GM23338 (cell line): ENCODE measurements at regions not wholly inside any gene's neighbourhood (a gene's known extent, or its start where the extent isn't known, plus 50 kb on each side); places are given as distances from the start of the nearest gene placed in this dataset.

Experiments
- CREB1 ChIP-seq: fragments of 250-450 bp; sonication (Bioruptor Pico); IDR thresholded peaks from 2 replicates; pipeline ENCODE4 v1.5.0; 2020; ENCODE audit warnings: low read depth, mild to moderate bottlenecking, moderate library complexity
- CTCF ChIP-seq, 2 experiments: fragments of 200-600 bp in 1 of 2; sonication (generic) in 1 of 2; conservative IDR thresholded peaks; 2 replicates each; pipeline versions ENCODE4 v1.5.1 to v1.6.1; 2016 to 2017; ENCODE audit warnings: antibody characterized with exemption in 2 of 2, low read depth in 2 of 2, mild to moderate bottlenecking in 2 of 2, moderate library complexity in 1 of 2
- EZH2 ChIP-seq: fragments of 200-600 bp; sonication (generic); IDR thresholded peaks from one replicate; pipeline ENCODE4 v1.8.0; 2017; ENCODE audit warnings: antibody characterized with exemption, mild to moderate bottlenecking, low read depth; ENCODE audit not compliant: unreplicated experiment
- EZH2phosphoT487 ChIP-seq: fragments of 200-600 bp; sonication (generic); IDR thresholded peaks from one replicate; pipeline ENCODE4 v1.8.1; 2018; ENCODE audit warnings: antibody characterized with exemption; ENCODE audit not compliant: unreplicated experiment
- JUNB ChIP-seq: IDR thresholded peaks from one replicate; pipeline ENCODE4 v1.6.1; 2016; ENCODE audit warnings: antibody characterized with exemption; ENCODE audit not compliant: unreplicated experiment
- NANOG ChIP-seq: IDR thresholded peaks from 2 replicates; pipeline ENCODE4 v1.6.1; 2016; ENCODE audit warnings: antibody characterized with exemption, borderline replicate concordance
- POLR2AphosphoS5 ChIP-seq: IDR thresholded peaks from 2 replicates; pipeline ENCODE4 v1.6.1; 2016; ENCODE audit warnings: antibody characterized with exemption, low read depth
- TF ChIP-seq, protein P1 (sequence below): IDR thresholded peaks from 2 replicates; pipeline ENCODE4 v1.6.1; 2016; ENCODE audit warnings: antibody characterized with exemption
- TF ChIP-seq, protein P2 (sequence below): IDR thresholded peaks from one replicate; pipeline ENCODE4 v1.6.1; 2018; ENCODE audit warnings: antibody characterized with exemption; ENCODE audit not compliant: unreplicated experiment

GRCh38 chr4:187088070-187088799 lies 364.6 kb upstream of the FAT1 start:
- TF ChIP-seq, protein P1, sequence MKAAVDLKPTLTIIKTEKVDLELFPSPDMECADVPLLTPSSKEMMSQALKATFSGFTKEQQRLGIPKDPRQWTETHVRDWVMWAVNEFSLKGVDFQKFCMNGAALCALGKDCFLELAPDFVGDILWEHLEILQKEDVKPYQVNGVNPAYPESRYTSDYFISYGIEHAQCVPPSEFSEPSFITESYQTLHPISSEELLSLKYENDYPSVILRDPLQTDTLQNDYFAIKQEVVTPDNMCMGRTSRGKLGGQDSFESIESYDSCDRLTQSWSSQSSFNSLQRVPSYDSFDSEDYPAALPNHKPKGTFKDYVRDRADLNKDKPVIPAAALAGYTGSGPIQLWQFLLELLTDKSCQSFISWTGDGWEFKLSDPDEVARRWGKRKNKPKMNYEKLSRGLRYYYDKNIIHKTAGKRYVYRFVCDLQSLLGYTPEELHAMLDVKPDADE = no peak
- no peak for TF ChIP-seq POLR2AphosphoS5
- TF ChIP-seq CTCF (conservative IDR thresholded peaks at IDR 0.05; ENCODE audit: low read depth in 2 of 2) = no peak
- TF ChIP-seq JUNB = no peak
- TF ChIP-seq EZH2phosphoT487 = no peak
- TF ChIP-seq, protein P2, sequence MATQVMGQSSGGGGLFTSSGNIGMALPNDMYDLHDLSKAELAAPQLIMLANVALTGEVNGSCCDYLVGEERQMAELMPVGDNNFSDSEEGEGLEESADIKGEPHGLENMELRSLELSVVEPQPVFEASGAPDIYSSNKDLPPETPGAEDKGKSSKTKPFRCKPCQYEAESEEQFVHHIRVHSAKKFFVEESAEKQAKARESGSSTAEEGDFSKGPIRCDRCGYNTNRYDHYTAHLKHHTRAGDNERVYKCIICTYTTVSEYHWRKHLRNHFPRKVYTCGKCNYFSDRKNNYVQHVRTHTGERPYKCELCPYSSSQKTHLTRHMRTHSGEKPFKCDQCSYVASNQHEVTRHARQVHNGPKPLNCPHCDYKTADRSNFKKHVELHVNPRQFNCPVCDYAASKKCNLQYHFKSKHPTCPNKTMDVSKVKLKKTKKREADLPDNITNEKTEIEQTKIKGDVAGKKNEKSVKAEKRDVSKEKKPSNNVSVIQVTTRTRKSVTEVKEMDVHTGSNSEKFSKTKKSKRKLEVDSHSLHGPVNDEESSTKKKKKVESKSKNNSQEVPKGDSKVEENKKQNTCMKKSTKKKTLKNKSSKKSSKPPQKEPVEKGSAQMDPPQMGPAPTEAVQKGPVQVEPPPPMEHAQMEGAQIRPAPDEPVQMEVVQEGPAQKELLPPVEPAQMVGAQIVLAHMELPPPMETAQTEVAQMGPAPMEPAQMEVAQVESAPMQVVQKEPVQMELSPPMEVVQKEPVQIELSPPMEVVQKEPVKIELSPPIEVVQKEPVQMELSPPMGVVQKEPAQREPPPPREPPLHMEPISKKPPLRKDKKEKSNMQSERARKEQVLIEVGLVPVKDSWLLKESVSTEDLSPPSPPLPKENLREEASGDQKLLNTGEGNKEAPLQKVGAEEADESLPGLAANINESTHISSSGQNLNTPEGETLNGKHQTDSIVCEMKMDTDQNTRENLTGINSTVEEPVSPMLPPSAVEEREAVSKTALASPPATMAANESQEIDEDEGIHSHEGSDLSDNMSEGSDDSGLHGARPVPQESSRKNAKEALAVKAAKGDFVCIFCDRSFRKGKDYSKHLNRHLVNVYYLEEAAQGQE = no peak
- no peak for TF ChIP-seq EZH2
- no peak for TF ChIP-seq NANOG
- TF ChIP-seq CREB1 = no peak
